Inflammatory macrophage treated with lipopolysaccharide for 1 hour (primary cell): ENCODE measurements at regions not wholly inside any gene's neighbourhood (a gene's known extent, or its start where the extent isn't known, plus 50 kb on each side); places are given as distances from the start of the nearest gene placed in this dataset.

Source experiments
- DNase-seq, 2 donors: peaks; one replicate each; pipeline ENCODE4 v3.0.0-alpha.2; 2020 to 2022

DNA sequence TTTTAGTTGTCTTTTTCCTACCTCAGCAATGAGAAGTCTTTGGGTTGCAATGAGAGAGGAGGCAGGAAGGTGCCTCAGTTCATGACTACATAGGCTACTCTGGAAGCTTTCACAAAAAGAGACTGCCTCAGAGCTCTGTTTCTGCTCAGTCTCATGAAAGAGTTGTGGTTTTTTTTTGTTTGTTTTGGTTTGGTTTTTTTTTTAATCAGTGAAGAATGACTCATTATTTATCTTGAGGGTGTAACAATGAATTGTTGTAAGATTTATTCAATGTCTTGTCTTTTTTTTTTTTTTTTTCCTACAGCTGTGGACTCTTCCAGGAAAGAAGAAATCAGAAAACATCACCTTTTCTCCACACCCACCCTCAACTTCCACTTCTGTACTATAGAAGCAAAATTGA, 67.5 kb upstream of the CXCL13 start:
- DNase-seq, result no peak

DNA sequence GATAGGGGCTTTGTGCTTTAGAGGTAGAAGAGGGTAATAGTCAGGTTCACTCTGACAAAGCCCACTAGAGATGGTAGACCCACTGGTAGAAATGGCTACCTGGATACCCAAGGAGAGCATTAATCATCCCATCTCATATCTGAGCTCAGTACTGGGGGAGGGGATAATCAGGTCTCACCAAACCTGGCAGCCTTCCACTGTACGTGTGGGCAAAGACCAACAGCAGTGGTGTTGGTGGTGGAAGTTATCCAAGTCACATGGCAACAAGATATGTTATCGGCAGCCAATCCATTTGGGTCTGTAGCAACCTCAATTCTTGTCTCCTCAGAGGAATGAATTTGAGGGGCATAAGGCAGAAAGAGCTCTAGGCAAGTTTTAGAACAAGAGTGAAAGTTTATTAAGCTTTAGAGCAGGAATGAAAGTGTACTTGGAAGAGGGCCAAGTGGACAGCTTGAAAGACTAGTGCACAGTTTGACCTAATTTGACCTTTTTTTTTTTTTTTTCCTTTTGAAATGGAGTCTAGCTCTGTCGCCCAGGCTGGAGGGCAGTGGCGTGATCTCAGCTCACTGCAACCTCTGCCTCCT, 67.0 kb upstream of the CXCL13 start:
- DNase-seq, result no peak
